T-helper 2 cell (primary cell): ENCODE measurements at regions not wholly inside any gene's neighbourhood (a gene's known extent, or its start where the extent isn't known, plus 50 kb on each side); places are given as distances from the start of the nearest gene placed in this dataset.

Source experiments
- DNase-seq, 5 experiments: peaks; one replicate each; pipeline versions ENCODE4 v3.0.0 to v3.0.0-alpha.2; 2012 to 2022

DNA sequence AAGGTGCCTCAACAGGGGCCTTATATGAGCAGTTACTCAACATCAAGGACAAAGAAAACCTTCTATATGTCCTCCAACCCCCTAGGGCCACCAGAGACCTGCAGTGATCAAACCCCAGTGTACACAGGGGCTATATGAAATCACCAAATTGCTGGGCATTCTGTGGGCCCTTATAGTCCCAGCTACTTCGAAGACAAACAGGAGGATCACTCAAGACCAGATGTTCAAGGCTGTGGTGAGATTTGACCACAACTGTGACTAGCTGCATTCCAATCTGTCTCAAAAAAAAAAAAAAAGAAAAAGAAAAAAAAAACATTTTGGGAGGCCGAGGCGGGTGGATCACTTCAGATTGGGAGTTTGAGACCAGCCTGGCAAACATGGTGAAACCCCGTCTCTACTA lies 51.0 kb upstream of the PRB2 start:
- no peak for DNase-seq

DNA sequence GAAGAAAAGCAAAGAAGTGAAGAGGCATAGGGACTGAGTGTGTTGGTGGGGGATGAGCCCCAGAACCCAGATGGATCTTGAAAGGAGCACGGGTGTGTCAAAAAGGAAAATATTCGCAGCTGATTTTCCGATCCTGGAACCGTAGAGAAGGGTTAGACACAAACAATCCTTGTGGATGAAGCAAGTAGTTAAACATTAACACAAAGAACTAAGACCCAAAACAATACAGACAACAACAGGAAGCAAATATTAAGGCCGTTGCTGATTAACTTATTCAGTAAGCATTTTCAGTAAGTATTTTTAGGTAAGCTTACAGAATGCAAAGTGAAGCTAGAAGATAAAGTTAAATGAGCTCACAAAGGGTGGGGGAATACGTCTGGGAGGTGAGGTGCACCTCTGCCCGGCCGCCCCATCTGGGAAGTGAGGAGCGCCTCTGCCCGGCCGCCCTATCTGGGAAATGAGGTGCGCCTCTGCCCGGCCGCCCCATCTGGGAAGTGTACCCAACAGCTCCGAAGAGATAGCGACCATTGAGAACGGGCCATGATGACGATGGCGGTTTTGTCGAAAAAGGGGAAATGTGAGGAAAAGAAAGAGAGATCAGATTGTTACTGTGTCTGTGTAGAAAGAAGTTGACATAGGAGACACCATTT lies 62.8 kb upstream of the PRB2 start:
- DNase-seq: no peak

DNA sequence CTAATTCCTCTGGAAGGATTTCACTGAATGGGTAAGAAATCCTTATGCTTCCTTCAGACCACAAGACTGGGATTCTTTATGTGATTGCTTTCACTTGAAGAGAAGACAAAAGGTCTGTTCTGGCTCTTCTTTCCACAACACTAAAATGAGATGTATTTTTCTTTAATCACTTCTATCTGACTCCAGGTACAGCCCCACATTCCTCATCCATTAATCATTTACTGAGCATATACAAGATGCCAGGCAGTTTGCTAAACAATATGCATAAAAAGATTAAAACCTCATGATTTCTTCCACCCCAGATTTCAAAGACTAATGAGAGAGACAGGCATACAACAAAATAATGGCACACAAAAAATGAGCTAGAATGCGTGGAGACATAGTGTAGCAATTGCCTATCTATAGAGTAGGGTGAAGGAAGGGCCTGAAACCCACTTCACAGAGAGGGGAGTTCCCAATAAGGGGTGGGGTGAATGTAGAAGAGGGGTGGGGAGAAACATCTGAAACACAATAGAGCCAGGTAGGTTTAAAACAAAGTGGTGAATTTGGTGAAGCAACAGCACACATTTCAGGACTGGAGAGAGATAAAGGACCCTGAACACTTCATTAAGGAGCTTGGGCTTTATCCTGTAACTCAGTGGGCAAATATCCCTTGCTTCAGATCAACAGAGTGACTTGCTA lies 65.1 kb upstream of the PRB2 start:
- DNase-seq: no peak

DNA sequence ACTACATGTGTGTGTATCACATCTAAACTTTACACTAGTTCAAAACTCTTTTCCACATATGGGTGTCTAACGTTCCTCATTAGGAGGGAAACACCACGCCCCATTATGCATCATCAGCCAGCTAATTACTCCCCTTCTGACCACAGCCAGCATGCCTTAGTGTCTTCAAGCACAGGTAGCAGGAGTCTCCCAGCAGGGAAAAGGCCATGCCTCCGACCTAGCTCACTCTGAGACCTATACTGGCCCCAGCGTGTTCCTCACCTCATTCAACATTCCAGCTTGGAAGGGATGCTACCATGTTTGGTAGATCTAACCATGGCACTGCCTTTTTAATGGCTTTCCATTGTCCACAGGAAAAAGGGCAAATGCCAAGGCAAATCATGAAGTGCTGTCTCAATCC lies 66.1 kb upstream of the PRB2 start:
- DNase-seq: no peak

DNA sequence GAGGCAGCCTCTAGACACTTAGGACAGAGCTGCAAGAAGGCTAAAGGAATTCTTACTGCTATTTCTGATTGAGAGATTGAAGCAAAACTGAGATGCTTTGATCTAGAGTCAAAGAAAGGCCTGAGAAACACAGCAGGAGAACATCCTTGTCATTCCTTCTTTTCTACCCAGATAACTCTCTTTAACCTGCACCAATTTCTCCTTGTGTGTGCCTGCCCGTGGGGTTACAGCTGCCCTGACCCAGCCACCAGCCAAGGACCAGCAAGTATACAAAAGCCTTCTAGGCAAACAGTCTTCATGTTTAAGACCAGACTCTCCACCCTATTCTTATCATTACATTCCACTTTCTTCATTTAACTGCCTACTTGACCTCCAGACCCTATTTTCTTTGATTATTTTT lies 81.7 kb upstream of the PRB2 start:
- no peak for DNase-seq

DNA sequence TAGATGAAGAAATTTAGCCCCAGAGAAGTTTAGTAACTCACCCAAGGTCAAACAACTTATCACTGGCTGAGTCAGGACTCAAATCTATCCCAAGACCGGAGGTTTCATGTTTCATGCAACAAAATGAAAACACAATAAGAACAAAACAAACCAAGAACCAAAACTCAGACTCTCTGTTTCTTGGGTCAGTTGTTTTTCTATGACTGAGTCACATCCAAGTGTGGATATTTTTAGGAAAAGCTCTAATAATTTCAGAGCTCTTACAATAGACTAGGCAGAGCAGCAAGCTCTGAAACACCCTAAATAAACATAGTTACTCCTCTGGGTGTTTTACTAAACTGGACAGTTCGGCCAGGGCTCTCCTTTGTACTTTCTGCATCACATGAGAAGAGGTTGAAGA lies 87.6 kb upstream of the PRB2 start:
- DNase-seq: no peak

DNA sequence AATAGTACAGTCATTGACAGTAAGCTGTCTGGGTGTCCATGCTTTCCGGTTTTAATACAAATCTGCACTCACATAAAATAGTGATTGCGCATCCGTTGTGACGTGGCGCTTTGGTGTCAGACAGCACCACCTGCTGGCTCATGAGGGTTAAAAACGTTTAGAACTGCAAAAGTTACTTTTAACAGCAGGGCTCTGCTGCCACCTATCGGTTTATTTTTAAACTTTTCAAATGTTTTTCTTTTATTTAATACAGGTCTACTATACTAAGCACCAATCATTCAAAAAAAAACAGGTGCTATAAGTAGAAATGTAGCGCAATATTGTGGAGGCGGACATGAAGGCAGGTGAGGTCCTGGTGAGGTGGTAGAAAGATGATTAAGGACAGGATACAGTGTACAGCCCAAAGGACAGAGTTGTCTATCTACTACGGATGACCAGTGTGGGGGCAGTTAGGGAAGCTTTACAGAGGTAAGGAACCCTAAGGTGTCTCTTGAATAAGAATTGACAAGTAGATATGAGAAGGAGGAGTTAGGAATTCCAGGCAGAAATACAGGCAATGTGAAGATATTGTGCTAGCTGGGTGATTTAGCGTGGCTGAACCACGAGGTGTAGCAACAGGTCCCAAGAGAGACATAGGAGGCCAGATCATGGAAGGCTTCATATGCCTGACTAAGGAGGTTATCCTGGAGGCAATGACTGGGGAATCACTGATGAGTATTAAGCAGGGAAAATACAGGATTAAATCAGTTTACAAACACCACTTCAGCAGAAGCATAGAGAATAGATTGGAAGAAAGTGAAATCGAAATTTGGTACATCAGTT lies 91.5 kb upstream of the PRB2 start:
- DNase-seq: peak; percentile 25 to 87 (median 61)

DNA sequence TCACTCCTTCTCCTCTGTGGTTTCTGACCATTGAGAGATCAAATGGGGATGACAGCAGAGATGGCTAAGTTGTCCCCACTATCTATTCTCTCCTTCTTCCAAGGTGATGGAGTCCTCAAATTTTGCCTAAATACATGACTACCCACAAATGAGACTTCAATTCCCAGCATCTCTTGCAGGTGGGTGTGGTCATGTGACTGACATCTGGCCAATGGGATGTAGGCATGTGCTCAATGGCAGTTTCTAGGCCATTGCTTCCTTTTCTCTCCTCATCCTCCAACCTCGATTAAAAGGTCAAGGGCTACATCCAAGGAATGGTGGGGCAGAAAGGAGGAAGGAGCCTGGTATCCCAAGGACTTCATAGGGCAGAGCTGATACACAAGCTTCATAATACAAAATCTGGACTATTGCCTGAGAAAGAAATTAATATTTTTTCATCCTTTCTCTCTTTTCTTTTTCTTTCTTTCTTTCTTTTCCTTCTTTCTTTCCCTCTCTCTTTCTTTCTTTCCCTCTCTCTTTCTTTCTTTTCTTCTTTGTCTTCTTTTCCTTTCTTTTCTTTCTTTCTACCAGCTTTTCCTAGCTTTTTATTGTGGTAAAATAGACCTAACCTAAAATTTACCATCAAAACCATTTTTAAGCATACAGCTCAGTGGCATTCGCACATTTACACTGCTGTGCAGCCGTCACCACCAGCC lies 100.9 kb upstream of the PRB2 start:
- no peak for DNase-seq

DNA sequence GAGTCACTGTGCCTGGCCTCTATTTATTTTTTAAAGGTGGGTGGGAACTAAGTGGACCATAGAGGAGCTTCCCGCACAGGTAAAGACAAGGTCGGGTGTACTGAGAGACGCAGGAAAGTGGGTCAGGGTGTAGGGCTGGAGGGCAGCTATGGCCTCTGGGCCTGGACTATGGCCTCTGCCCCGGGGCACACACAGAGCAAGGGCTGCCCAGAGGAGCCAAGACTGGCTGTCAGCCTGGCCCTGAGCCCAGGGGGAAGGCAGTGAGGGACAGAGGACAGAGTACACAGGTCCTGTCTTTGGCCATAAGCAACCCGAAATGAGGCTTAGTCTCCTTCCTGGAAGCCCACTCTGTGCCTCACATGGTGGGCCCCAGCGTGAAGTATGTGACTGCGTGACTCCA lies 102.1 kb upstream of the PRB2 start:
- DNase-seq: no peak

DNA sequence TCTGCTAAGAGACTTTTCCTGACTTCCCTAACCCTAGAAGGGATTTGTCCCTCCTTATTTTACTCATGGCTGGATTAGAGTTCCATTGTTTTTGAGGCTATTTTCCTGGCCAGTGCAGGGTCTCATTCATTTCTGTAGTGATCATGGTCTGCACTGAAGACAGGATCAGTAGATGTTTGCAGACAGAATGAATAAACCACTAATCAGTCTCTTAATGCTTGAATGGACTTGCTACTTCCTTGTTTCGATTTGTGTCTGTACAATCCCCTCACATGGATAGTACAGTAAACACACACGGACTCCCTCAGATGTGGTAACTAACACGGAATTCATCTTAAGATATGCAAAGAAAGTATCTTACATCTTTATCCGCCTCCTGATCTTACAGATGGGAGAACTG lies 102.6 kb upstream of the PRB2 start:
- no peak for DNase-seq

DNA sequence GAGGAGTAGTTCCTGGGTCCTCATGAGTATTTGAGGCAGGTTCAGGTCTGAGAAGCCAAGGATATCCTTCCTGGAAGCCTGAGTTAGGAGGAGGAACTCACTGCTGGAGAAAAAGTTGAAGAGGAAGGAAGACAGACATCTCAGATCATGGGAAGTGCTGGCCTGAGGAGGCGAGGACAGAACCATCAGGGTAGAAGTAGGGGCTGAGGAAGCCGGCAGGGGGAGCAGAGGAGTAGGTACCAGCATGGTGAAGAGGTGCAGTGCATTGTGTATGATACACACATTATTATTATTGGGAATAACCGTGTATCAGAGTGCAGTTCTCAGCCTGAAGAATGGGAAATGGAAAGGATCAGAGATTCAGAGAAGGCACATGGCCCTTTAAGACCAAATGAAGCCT lies 103.2 kb upstream of the PRB2 start:
- peak in 1 of 5 experiments; percentile 17 for DNase-seq

DNA sequence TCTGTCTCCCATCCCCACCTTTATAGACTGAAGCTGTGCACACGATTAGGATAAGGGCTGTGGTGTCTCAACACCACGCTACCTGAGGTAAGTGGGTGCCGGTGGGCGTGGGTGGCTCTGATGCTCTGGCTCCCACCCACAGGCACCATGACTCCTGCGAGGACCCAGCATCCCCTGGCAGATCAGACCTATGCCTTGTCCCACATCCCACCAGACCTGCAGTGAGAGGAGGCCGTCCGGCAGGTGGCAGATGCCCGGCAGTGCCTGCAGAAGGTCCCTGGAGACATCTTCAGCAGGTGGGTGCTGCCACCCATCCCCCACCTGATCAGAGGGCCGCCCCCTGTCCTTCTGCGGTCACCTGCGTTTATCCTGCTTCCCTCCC lies 104.4 kb upstream of the PRB2 start:
- no peak for DNase-seq

DNA sequence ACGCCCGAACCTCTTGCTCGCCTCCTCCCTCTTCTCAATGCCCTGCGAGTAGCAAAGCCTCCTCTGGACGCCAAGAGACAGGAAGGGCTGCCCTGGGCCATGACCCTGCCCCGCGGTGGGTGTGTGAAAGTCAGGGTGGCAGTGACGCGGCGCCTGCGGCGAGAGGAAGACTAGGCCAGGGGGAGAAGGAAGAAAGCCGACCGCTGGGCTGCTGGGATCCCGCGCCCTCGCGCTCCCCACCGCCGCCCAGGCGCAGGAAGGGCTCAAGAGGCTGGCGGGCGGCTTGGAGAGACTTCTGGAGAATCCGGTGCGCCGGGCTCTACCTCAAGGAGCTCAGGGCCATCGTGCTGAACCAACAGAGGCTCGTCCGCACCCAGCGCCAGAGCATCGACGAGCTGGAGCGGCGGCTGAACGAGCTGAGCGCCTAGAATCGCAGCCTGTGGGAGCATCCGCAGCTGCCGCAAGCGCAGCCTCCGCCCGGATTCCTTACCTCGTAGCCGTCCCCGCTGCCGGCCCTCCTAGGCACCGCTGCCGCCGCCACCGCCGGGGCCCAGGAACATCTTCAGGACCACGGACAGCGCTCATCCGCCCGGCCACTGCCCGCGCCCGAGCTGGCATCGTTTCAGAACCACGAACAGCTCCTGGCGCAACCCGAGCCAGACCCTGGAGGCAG lies 105.0 kb upstream of the PRB2 start:
- DNase-seq: peak; percentile 47 to 67 (median 59)

DNA sequence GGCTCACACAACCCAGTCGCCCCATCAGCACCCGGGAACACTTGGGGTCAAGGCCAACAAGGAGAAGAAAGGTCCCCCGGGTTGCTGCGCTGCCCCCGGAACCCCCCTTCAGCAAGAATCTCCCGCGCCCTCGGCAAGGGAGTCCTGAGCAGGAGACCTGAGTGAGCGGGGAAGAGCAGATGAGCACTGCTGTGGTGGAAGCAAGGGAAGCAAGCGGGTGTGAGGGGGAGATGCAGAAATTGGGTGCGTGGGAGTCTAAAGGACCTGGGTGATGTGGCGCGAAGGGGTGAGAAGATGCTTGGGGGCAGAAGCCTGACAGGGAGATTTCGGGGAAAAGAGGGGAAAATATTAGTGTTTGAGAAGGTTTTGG lies 105.5 kb upstream of the PRB2 start:
- DNase-seq: no peak

DNA sequence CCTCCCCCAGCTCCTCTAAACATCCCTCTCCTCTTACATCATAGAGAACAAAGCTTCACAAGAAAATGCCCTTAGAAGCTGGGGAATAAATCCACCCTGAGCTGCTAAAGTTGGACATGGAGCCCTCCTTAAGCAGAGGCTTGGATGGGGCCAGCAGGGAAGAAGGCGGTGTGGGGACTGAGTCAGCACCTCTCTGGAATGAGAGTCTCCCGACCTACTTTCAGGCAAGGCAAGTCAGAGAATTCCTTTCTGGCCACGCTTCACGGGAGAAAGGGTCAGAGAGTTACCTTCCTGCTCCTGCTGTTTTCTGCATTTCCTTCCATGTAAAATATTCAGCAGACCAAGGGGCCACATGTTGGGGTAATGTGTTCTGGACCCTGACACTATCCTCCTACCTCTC lies 113.3 kb upstream of the PRB2 start:
- DNase-seq: no peak

DNA sequence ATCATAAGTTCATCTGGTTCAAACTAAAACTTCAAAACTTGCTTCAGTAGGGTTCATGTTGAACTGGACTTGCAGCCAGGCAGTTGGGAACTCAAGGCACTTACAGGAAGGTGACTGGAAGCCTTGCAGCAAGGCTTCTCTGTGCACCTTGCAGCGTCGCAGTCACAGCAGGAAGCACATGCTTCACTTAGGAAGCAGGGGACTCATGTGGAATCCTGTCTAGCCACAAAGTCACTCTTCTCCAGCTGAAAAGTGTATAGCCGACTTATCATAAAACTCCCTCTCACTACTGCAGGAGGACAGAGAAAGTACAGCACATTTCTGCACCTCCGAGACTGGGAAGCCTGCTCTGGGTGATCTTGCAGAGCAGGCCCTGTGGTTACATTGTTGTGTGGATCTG lies 114.0 kb upstream of the PRB2 start:
- no peak for DNase-seq

DNA sequence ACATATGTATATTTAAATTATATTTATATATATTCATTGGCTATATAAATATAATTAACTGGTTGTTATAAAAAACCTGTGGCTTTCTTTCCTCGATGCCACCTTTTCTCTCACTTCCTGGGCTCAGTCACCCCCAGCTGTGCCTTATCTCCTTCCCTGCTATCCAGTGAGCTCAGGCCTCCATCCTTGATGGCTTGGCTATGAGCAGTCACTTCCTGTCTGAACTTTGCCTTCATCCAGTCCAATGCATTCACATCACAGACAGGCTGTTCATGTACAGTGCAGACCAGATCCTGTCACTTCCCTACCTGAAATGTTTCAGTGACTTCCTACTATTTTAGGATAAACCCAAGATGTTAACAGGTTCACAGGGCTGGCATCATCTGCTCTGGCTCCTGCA lies 115.3 kb upstream of the PRB2 start:
- DNase-seq: no peak

DNA sequence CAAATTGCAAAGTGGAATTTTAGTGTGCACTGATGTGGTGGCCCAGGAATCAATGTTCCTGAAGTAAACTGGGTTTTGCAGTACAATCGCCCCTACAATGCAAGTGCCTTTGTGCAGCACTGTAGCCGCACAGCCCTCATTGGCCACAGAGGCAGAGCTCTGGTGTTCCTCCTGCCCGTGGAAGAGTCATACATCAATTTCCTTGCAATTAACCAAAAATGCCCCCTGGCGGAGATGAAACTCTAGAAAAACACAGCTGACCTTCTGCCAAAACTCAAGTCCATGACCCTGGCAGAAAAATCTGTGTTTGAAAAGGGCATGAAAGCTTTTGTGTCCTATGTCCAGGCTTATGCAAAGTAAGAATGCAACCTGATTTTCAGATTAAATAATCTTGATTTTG lies 117.9 kb upstream of the PRB2 start:
- DNase-seq: no peak

DNA sequence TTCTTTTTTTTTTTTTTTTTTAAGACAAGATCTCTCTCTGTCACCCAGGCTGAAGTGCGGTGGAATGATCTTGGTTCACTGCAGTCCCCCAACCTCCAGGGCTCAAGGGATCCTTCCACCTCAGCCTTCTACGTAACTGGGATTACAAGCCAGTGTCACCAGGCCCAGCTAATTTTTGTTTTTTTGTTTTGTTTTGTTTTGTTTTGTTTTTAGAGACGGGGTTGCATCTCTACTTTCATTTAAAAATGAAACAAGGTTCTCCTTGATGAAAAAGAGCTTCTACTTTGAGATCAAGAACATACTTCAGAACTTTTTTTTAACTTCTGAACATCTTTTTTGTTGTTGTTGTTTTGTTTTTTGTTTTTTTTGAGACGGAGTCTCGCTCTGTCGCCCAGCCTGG lies 121.7 kb upstream of the PRB2 start:
- DNase-seq: no peak

DNA sequence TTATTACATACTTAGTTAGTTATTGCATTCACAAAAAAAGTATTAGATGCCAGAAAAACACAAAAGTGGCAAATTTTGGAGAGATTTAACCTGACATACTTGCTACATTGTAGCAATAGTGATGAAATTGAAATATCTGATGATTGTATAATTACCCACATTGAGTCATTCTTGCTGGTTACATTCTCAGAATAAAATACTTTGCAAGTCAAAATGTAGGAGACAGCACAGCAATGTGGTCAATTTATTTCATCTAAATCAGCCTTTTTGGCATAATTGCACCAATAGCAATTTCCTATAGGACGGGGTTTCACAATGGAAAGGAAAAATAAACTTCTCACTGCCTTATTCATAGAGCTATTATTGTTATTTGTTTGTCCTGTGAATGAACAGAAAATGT lies 125.0 kb upstream of the ETV6 start:
- no peak for DNase-seq

DNA sequence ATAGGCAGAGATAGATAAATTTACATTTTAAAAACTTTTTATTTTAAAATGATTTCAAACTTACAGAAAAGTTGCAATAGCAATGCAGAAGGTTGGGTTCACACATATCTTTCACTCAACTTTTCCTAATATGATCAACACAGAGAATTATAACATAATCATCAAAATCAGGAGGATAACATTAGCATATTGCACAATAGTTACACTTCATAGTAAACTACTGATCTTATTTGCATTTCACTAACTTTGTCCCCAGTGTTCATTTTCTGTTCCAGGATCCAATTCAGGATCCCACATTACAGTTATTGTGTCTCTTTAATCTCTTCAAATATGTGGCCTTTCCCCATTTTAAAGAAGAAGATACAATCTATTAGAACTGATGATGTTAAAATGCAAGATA lies 115.4 kb upstream of the ETV6 start:
- no peak for DNase-seq

DNA sequence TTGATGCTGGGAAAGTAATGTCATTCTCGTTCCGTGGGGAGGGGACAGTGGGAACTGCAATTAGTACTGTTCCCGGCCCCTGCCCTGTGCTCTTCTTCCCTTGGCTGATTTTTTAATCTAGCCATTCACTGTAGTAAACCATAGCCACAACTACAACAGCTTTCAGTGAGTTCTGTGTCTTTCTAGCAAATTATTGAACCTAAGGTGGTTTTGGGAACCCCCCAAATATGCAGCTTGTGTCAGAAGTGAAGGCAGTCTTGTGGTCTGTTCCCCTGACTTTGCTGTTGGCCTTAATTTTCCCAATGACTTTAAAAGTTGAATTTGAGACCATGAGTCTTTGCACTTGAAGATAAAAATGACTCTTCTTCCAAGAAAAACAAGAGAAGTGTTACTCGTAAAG lies 114.3 kb upstream of the ETV6 start:
- no peak for DNase-seq

DNA sequence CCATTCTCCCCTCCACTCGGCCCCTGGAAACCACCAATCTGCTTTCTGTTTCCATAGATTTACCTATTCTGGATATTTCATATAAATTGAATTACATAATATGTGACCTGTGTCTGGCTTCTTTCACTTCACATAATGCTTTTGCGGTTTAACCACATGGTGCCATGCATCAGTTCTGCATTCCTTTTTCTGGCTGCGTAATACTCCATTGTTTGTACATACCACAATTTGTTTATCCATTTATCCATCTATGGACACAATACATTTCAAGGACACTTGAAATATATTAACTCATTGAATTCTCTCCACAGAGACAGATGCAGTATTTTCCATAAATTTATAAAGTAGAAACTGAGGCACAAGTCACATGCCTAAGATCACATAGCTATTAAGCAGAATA lies 110.3 kb upstream of the ETV6 start:
- no peak for DNase-seq
